GM12892 (cell line): ENCODE measurements at regions not wholly inside any gene's neighbourhood (a gene's known extent, or its start where the extent isn't known, plus 50 kb on each side); places are given as distances from the start of the nearest gene placed in this dataset.

ENCODE experiments used
- POLR2AphosphoS5 ChIP-seq: IDR thresholded peaks from 2 replicates; pipeline ENCODE4 v1.6.1; 2011; ENCODE audit warnings: low read depth, low read length, control low read depth
- TAF1 ChIP-seq: IDR thresholded peaks from 2 replicates; pipeline ENCODE4 v1.6.1; 2011; ENCODE audit warnings: low read depth, mild to moderate bottlenecking, control low read depth, low read length, borderline replicate concordance

- no peak for TF ChIP-seq POLR2AphosphoS5
- TF ChIP-seq TAF1, result no peak
Measured at GRCh38 chr6:2477666-2478065, 232.3 kb upstream of the GMDS start.
